ACC112 (cell line): ENCODE measurements at regions not wholly inside any gene's neighbourhood (a gene's known extent, or its start where the extent isn't known, plus 50 kb on each side); places are given as distances from the start of the nearest gene placed in this dataset.
"Not testable (repeated sequence)": the region's sequence is repeated elsewhere in the genome, so short reads cannot be mapped to it uniquely, and the experiment has no call there.

Experiments
- H2AFZ ChIP-seq: fragments of 200-600 bp; sonication (generic); one replicate; pipeline ENCODE4 v1.6.0; 2017; ENCODE audit warnings: antibody characterized with exemption, low read length; ENCODE audit not compliant: unreplicated experiment
- H3K27ac ChIP-seq: fragments of 200-600 bp; sonication (generic); 2 replicates; pipeline ENCODE4 v1.5.1; 2014; ENCODE audit warnings: low read depth, mild to moderate bottlenecking, antibody characterized with exemption, low read length, moderate library complexity
- H3K27me3 ChIP-seq: fragments of 200-600 bp; sonication (generic); 2 replicates; pipeline ENCODE4 v1.6.1; 2014; ENCODE audit warnings: mild to moderate bottlenecking, antibody characterized with exemption, low read length, moderate library complexity, mixed read lengths; ENCODE audit not compliant: insufficient read depth
- H3K36me3 ChIP-seq: fragments of 200-600 bp; sonication (generic); 2 replicates; pipeline ENCODE4 v1.6.1; 2016; ENCODE audit warnings: mild to moderate bottlenecking, antibody characterized with exemption, low read length, moderate library complexity, mixed read lengths; ENCODE audit not compliant: insufficient read depth
- H3K4me1 ChIP-seq: fragments of 200-600 bp; sonication (generic); one replicate; pipeline ENCODE4 v1.6.1; 2016; ENCODE audit warnings: low read length, mixed read lengths; ENCODE audit not compliant: insufficient read depth, unreplicated experiment, control insufficient read depth
- H3K4me3 ChIP-seq: fragments of 200-600 bp; sonication (generic); 2 replicates; pipeline ENCODE4 v1.5.1; 2014; ENCODE audit warnings: mild to moderate bottlenecking, low read depth, low read length
- H3K79me2 ChIP-seq: fragments of 200-600 bp; sonication (generic); one replicate; pipeline ENCODE4 v1.6.0; 2016; ENCODE audit warnings: low read length; ENCODE audit not compliant: control insufficient read depth, unreplicated experiment, insufficient read depth

DNA sequence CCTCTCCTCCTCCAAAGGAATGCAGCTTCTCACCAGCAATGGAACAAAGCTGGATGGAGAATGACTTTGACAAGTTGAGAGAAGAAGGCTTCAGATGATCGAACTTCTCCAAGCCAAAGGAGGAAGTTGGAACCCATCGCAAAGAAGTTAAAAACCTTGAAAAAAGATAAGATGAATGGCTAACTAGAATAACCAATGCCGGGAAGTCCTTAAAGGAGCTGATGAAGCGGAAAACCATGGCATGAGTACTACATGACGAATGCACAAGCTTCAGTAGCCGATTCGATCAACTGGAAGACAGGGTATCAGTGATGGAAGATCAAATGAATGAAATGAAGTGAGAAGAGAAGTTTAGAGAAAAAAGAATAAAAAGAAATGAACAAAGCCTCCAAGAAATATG lies 629.2 kb upstream of the PABPC4L start:
- H3K27ac ChIP-seq, H3K27me3 ChIP-seq, H3K36me3 ChIP-seq, H3K4me1 ChIP-seq, H3K4me3 ChIP-seq, H3K79me2 ChIP-seq, H2AFZ ChIP-seq: not testable (repeated sequence)

DNA sequence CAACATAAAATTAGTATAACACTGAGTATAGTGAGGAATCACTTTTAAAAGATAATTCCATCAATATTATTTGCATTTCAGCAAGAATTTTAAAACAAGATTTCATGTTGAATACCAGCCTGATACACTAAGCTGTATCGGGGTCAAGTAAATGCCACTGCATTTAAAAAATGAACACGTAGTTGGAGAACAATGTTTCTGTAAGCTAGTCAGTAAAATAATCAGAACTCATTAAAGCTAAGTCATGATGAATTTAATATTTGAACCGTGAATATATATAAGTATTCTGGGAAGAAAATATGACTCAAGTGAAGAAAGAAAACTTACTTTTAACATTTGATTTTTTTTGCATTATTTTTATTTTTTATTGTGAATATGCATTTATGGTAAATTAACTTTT lies 611.0 kb upstream of the PABPC4L start:
- H3K4me1 ChIP-seq = no peaks in the 10 kb centered on the region
- H3K27ac ChIP-seq = no peak overlapping the region
- no peaks in the 10 kb centered on the region for H3K36me3 ChIP-seq
- H3K79me2 ChIP-seq = no peaks in the 10 kb centered on the region
- no peak overlapping the region for H2AFZ ChIP-seq
- no peaks in the 10 kb centered on the region for H3K27me3 ChIP-seq
- no peak overlapping the region for H3K4me3 ChIP-seq

DNA sequence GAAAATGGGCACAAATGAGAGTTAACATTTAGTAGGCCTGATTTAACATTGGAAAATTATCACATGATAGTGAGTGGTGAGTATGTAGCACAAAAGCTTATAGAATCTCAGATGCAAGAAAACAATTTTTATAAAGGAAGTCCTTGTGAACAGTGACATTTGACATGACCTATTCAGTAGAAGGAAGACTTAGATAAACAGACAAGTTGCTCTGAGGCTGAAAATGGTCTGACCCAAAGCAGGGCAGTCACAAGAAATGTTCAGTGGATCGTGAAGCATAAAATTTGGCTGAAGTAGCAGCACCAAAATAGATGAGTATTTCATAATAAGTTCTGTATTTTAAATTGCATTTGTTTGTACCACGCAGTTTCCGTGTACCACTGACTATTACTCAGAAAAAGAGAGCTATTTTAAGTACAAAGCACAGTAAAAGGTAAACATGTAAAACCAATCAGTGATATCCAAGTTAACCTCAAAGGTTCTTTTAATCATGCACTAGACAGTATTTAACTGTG lies 605.7 kb upstream of the PABPC4L start:
- Histone ChIP-seq H3K27ac (no peak overlapping the region), H2AFZ (no peak overlapping the region), H3K27me3 (no peaks in the 10 kb centered on the region), H3K36me3 (no peaks in the 10 kb centered on the region), H3K4me1 (no peaks in the 10 kb centered on the region), H3K4me3 (no peak overlapping the region), H3K79me2 (no peaks in the 10 kb centered on the region)

DNA sequence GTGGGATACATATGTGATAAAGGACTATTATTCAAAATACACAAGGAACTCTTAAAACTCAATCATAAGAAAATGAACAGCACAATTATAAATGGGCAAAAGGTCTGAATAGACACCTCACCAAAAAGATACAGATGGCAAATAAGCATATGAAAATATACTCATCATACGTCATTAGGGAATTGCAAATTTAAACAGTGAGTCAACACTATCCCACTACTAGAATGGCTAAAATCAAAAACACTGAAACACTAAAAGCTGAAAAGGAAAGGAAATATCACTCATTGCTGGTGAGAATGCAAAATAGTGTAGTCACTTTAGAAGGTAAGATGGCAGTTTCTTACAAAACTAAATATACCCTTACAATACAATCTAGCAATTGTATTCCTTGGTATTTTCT lies 597.0 kb upstream of the PABPC4L start:
- no peaks in the 10 kb centered on the region for H3K27me3 ChIP-seq
- no peaks in the 10 kb centered on the region for H3K4me1 ChIP-seq
- no peak overlapping the region for H3K27ac ChIP-seq
- no peak overlapping the region for H2AFZ ChIP-seq
- H3K4me3 ChIP-seq = no peak overlapping the region
- no peaks in the 10 kb centered on the region for H3K79me2 ChIP-seq
- no peaks in the 10 kb centered on the region for H3K36me3 ChIP-seq

DNA sequence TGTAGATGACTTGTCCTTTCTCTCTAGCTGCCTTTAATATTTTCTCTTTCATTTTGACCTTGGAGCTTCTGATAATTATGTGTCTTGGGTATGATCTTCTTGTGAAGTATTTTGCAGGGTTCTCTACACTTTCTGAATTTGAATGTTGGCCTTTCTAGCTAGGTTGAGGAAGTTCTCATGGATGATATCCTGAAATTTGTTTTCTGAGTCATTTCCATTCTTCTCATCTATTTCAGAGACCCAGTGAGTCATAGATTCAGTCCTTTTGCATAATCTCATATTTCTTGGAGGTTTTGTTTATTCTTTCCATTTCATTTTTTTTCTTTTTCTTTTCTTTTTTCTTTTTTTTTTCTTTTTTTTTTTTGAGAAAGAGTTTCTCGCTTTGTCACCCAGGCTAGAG lies 585.7 kb upstream of the PABPC4L start:
- Histone ChIP-seq H3K27me3 (no peaks in the 10 kb centered on the region), H3K4me1 (no peaks in the 10 kb centered on the region), H3K4me3 (no peak overlapping the region), H2AFZ (no peak overlapping the region), H3K36me3 (no peaks in the 10 kb centered on the region), H3K79me2 (no peaks in the 10 kb centered on the region), H3K27ac (no peak overlapping the region)

DNA sequence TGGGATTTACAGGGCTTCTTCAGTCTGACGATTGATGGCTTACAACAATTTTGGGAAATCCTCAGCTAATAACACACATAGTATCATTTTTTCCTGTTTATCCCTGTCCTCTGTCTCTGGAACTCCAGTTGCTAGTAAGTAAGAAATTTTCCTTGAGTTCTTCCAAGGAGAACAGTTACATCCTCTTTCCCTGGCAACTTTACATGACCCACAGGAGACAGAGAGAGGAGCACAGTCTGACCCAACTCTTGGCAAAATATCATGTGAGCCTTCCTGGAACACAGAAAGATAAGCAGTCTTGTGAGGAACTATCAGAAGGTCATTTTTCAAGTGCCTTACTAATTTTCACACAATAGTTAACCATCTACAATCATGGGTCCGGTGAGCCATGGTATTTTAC lies 578.7 kb upstream of the PABPC4L start:
- Histone ChIP-seq H2AFZ (no peak overlapping the region), H3K79me2 (no peaks in the 10 kb centered on the region), H3K36me3 (no peaks in the 10 kb centered on the region)

DNA sequence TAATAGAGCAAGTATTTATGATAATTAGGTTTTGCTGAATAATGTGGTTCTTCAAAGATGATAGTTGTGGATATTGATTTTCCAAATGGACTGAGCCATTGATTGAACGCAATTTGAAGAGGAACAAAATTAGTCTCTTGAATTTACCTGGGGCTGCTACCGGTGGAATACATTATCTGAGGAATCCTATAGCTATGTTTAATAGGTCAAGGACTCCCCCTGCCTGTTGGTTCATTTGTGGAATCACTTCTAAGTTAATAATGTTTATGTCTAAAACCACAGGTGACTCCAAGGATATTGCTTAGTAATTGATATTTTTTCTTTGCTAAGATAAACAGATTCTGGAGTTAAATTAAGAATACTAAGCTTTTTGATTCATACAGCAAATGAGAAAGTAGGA lies 576.0 kb upstream of the PABPC4L start:
- H3K27ac ChIP-seq = no peak overlapping the region
- H3K79me2 ChIP-seq = no peaks in the 10 kb centered on the region
- no peaks in the 10 kb centered on the region for H3K27me3 ChIP-seq
- H2AFZ ChIP-seq = no peak overlapping the region
- H3K36me3 ChIP-seq = no peaks in the 10 kb centered on the region
- H3K4me1 ChIP-seq = no peaks in the 10 kb centered on the region
- H3K4me3 ChIP-seq = no peak overlapping the region

More for the DNA sequence above, 578.7 kb upstream of the PABPC4L start:
- H3K4me1 ChIP-seq = no peaks in the 10 kb centered on the region
- no peaks in the 10 kb centered on the region for H3K27me3 ChIP-seq
- H3K27ac ChIP-seq = no peak overlapping the region
- no peak overlapping the region for H3K4me3 ChIP-seq

DNA sequence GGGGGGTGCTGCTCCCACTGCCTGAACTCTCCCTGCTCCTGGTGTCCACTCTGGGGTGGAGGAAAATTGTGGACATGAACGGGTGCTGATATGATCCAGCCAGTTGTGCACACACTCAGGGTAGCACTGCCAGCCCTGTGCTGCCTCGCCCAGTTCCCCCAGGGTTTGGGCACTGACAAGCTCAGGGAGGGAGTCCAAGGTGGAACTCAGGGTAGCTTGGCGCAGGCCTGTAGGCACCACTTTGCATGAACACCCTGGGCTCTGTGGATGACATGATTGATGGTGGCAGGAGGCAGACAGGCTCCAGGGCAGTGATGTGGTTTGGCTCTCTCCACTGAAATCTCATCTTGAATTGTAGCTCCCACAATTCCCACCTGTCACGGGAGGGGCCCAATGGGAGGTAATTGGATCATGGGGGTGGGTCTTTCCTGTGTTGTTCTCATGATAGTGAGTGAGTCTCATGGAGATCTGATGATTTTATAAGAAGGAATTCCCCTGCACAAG lies 572.0 kb upstream of the PABPC4L start:
- H3K27ac ChIP-seq = no peak overlapping the region
- no peaks in the 10 kb centered on the region for H3K36me3 ChIP-seq
- no peak overlapping the region for H2AFZ ChIP-seq
- H3K79me2 ChIP-seq = no peaks in the 10 kb centered on the region
- no peaks in the 10 kb centered on the region for H3K4me1 ChIP-seq
- no peak overlapping the region for H3K4me3 ChIP-seq
- H3K27me3 ChIP-seq = no peaks in the 10 kb centered on the region

DNA sequence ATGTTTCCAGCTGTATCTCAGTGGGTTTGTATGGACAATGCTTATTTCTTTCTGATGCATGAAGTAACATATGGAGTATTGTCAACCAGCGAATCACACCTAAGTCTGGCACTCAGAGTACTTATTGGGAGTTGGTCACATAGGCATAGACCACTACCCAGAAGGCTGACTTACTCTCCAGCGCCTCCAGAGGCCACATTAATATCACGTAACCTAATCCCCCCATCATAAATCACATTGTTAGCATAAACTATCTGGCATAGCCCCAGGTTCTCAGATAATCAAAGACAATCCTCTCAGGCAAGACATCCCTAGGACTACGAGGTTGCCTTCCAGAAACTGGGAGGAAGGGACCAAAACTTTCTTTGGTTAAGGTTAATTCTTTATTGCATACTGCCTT lies 560.5 kb upstream of the PABPC4L start:
- Histone ChIP-seq H3K4me1 (no peaks in the 10 kb centered on the region), H2AFZ (no peak overlapping the region), H3K27me3 (no peaks in the 10 kb centered on the region), H3K79me2 (no peaks in the 10 kb centered on the region), H3K36me3 (no peaks in the 10 kb centered on the region), H3K4me3 (no peak overlapping the region), H3K27ac (no peak overlapping the region)

DNA sequence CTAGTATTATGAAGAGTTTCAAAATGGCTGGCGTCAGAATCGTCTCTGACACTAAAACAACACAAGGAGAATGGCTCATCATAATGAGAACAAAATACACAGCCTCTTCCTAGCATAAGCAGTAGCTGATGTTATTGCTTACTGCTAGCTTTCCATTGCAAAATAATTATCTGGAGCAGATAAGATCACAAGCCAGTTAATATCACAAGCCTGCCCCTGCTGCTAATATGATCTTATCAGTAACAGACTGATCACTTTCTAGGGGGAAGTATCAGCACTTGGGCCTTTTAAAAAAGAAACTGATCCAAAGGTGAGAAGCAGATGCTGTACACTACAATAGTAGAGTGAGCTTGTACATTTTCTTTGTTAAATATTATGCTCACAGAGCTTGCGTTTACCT lies 554.8 kb upstream of the PABPC4L start:
- H3K79me2 ChIP-seq = no peaks in the 10 kb centered on the region
- H3K27ac ChIP-seq = no peak overlapping the region
- no peaks in the 10 kb centered on the region for H3K4me1 ChIP-seq
- H3K4me3 ChIP-seq = no peak overlapping the region
- H2AFZ ChIP-seq = no peak overlapping the region
- no peaks in the 10 kb centered on the region for H3K27me3 ChIP-seq
- no peaks in the 10 kb centered on the region for H3K36me3 ChIP-seq

DNA sequence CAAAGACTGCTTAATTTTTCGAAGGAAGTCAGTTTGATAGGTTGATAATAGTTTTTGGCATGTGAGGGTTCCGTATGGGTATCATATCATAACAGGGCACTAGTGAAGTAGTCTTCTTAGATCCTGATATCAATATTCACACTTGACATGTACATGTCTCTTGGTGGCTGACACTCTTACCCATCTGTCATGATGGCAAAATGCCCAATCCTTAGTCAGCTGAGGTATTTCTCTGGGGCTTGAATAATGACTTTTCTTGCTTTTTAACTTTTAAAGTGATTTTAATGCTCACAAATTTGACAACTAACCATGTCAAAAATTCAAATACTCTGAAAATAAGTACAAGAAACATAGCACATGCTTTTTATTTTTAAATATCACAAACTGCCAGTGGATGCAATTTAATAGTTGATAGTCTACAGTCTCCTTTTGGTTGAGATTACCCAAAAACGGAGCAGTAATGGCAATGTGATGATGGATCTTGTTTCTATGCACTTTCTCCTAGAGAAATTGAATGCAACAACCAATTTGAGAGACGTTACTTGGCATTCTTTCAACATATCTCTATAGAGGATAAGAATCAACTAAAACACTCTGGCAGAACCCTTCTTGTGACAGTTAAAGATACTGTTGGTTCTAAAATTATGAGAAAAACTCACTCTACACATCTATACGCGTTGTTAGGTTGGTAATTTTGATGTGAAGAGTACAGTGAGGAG lies 552.9 kb upstream of the PABPC4L start:
- no peak overlapping the region for H2AFZ ChIP-seq
- H3K4me1 ChIP-seq = no peaks in the 10 kb centered on the region
- no peaks in the 10 kb centered on the region for H3K27me3 ChIP-seq
- H3K79me2 ChIP-seq = no peaks in the 10 kb centered on the region
- no peak overlapping the region for H3K4me3 ChIP-seq
- H3K27ac ChIP-seq = no peak overlapping the region
- no peaks in the 10 kb centered on the region for H3K36me3 ChIP-seq
